Thyroid gland (tissue), 4 donors: ENCODE measurements at regions not wholly inside any gene's neighbourhood (a gene's known extent, or its start where the extent isn't known, plus 50 kb on each side); places are given as distances from the start of the nearest gene placed in this dataset.

Experiments
- CTCF ChIP-seq, 6 experiments: fragments of 200-600 bp in 3 of 6; fragments of 450-650 bp in 3 of 6; sonication (generic) in 3 of 6; IDR thresholded peaks; one replicate each; pipeline ENCODE4 v1.5.1; 2016 to 2019; ENCODE audit warnings: antibody characterized with exemption in 6 of 6, mild to moderate bottlenecking in 2 of 6, inconsistent platforms in 1 of 6, moderate library complexity in 1 of 6
- POLR2A ChIP-seq, 2 donors: fragments of 450-650 bp; IDR thresholded peaks; one replicate each; pipeline ENCODE4 v1.6.1; 2017; ENCODE audit warnings: antibody characterized with exemption in 2 of 2, mild to moderate bottlenecking in 2 of 2, moderate library complexity in 1 of 2

- TF ChIP-seq CTCF (IDR thresholded peaks at IDR 0.05) (no peak), POLR2A (IDR thresholded peaks at IDR 0.05) (no peak)
These were observed 195.9 kb downstream of the ACKR3 start for GRCh38 chr2:236765478-236765877.
